ENCODE measurements at regions not wholly inside any gene's neighbourhood (a gene's known extent, or its start where the extent isn't known, plus 50 kb on each side); places are given as distances from the start of the nearest gene placed in this dataset.

- TF ChIP-seq CTCF (IDR thresholded peaks at IDR 0.05; ENCODE audit: control insufficient read depth, insufficient read depth, low read depth, low read length, missing control alignments): no peak
- H3K4me3 ChIP-seq (ENCODE audit: control insufficient read depth, low read depth, low read length): no peak overlapping the region
- DNase-seq (ENCODE audit: low read depth): no peak
These were observed 112.9 kb downstream of the DLL1 start for GRCh38 chr6:170177772-170178560.

- no peak for TF ChIP-seq CTCF (IDR thresholded peaks at IDR 0.05; ENCODE audit: control insufficient read depth, insufficient read depth, low read depth, low read length, missing control alignments)
- no peak for DNase-seq (ENCODE audit: low read depth)
- no peak overlapping the region for H3K4me3 ChIP-seq (ENCODE audit: control insufficient read depth, low read depth, low read length)
These were observed 113.7 kb downstream of the DLL1 start for GRCh38 chr6:170176898-170177771.

- no peak for TF ChIP-seq CTCF (IDR thresholded peaks at IDR 0.05; ENCODE audit: control insufficient read depth, insufficient read depth, low read depth, low read length, missing control alignments)
- H3K4me3 ChIP-seq (ENCODE audit: control insufficient read depth, low read depth, low read length): no peak overlapping the region
- DNase-seq (ENCODE audit: low read depth): no peak
These were observed 114.6 kb downstream of the DLL1 start for GRCh38 chr6:170176136-170176897.

GRCh38 chr6:170175644-170176135 is 115.2 kb downstream of the DLL1 start:
- no peak overlapping the region for H3K4me3 ChIP-seq (ENCODE audit: control insufficient read depth, low read depth, low read length)
- no peak for TF ChIP-seq CTCF (IDR thresholded peaks at IDR 0.05; ENCODE audit: control insufficient read depth, insufficient read depth, low read depth, low read length, missing control alignments)
- DNase-seq (ENCODE audit: low read depth): no peak

GRCh38 chr6:170174771-170175643 is 115.9 kb downstream of the DLL1 start:
- no peak overlapping the region for H3K4me3 ChIP-seq (ENCODE audit: control insufficient read depth, low read depth, low read length)
- no peak for TF ChIP-seq CTCF (IDR thresholded peaks at IDR 0.05; ENCODE audit: control insufficient read depth, insufficient read depth, low read depth, low read length, missing control alignments)
- no peak for DNase-seq (ENCODE audit: low read depth)
